Epithelial cell of prostate (primary cell): ENCODE measurements at regions not wholly inside any gene's neighbourhood (a gene's known extent, or its start where the extent isn't known, plus 50 kb on each side); places are given as distances from the start of the nearest gene placed in this dataset.

Experiments
- DNase-seq: peaks from one replicate; pipeline ENCODE4 v3.0.0-alpha.2; 2011; ENCODE audit warnings: low read depth, low spot score
- H3K27ac ChIP-seq: fragments of 450-650 bp; 2 replicates; pipeline ENCODE4 v1.5.1; 2017; ENCODE audit warnings: mild to moderate bottlenecking

DNA sequence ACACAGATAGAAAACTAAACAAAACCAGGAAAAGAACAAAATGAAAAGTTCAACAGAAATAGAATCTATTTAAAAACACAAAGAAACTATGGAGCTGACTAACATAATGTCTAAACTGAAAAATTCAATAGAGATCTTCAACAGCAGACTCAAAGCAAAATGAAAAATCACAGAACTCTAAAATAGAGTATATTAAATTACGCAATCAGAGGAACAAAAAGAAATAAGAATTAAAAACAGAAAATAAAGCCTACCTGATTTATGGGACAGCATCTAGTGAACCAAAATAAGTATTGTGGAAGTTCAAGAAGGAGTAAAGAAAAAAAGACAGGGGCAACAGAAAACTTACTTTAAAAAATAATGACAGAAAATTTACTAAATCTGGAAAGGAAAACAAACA lies 152.1 kb upstream of the GALNT5 start:
- H3K27ac ChIP-seq, result no peak overlapping the region
- no peak for DNase-seq

DNA sequence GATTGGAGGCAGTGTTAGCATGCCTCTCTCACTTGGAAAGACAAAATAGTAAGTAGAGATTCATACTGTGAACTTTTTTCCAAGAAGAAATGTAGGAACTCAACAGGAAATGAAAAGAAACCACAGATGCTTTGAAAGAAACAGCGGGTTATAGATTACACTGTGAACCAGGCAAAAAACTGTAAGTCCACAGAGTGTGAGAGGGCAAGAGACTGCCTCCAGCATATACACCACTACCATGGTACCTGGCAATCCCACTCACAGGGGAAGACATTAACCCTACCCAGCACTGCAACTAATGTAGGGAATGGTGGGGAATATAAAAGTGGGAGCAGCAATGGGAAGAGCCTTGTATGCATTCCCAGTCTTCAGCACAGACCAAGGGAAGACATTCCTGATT lies 150.6 kb upstream of the GALNT5 start:
- no peak for DNase-seq
- no peak overlapping the region for H3K27ac ChIP-seq

DNA sequence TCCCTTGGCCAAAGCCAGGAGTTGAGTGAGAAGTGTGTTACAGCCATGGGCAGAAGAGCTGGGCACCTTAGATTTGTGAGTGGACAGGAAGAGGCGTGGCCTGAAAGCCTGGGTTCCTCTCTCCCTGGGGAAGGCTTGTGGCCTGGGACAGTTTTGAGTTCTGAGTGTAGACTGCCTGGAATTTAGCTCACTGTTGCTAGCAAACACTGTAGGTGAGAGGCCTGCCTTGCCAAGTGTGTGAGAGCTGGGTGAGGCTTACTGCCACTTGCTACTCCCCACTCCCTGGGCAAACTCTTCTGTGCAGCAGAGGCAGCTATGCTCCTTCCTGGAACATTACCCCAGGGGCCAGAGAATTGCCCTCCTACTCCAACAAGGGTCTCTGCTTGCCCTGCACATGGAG lies 150.0 kb upstream of the GALNT5 start:
- DNase-seq, result no peak
- no peak overlapping the region for H3K27ac ChIP-seq

DNA sequence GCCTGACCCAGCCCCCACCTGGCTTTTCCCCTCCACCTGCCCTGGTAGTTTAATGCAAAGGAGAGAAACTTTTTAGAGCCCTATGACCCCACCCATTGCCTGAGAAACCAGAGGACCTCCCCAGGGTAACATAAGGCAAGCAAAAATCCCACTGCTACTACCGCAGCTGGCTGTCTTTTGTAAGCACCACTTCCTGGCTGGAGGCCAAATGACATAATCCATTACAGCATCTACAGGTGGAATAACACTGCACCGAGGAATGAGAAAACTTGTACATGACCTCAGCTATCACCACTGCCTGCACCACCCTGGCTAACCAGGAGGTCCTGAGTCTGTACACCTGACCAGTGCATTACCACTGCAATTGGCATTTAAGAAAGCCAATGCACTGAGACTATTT lies 149.6 kb upstream of the GALNT5 start:
- no peak overlapping the region for H3K27ac ChIP-seq
- peak; percentile 8 for DNase-seq

DNA sequence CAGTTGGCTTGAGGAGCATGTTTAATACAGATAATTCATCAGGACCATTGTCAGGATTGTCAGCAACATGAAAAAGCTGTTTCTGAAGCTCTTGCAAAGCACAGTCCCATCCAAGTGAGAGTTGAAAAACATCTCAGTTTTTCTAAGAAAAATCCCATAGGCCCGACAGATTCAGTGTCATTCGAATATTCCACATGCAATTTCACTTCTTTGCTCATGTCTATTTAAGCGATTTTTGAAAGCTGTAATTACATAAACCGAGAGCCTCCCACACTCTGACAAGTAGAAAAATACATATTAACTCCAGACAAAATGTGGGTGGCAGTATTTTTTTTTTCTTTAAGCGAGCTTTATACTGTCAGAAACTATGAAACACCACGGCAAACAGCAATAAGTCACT lies 134.7 kb upstream of the GALNT5 start:
- no peak overlapping the region for H3K27ac ChIP-seq
- DNase-seq, result no peak

DNA sequence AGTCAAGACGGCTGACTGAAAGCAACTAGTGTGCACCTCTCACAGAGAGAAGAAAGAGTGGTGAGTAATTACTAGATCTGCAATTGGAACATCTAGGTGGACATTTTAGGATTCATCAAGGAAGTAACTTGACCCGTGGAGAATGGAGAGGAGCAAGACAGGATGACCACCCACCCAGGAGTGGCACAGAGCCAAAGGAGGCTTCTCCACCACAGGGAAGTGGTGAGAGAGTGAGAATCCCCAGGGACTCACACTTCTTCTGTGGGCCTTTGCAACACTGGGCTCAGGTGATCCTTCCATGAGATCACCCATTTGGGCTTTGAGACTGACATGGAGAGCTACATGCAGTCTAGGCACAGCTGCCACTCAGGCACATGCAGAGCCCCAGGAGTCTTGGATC lies 132.8 kb upstream of the GALNT5 start:
- H3K27ac ChIP-seq, result no peak overlapping the region
- DNase-seq, result no peak

DNA sequence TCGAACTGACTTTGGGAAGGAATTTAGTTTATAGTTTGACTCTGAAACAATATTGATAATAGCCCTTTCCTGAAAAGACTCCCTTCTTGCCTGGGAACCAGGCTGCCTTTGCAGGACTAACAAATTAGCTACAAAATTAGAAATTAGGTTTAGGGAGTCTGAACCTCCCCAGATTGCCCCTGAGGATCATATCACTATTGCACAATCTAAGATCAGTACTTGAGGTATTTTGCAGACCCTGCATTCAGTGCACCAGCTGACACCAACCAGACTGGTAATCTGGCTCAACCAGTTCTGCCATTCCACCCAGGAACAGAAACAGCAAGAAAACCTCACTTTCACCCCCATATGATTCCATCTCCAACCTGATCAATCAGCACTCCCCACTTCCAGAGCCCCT lies 131.8 kb upstream of the GALNT5 start:
- DNase-seq, result no peak
- no peak overlapping the region for H3K27ac ChIP-seq

DNA sequence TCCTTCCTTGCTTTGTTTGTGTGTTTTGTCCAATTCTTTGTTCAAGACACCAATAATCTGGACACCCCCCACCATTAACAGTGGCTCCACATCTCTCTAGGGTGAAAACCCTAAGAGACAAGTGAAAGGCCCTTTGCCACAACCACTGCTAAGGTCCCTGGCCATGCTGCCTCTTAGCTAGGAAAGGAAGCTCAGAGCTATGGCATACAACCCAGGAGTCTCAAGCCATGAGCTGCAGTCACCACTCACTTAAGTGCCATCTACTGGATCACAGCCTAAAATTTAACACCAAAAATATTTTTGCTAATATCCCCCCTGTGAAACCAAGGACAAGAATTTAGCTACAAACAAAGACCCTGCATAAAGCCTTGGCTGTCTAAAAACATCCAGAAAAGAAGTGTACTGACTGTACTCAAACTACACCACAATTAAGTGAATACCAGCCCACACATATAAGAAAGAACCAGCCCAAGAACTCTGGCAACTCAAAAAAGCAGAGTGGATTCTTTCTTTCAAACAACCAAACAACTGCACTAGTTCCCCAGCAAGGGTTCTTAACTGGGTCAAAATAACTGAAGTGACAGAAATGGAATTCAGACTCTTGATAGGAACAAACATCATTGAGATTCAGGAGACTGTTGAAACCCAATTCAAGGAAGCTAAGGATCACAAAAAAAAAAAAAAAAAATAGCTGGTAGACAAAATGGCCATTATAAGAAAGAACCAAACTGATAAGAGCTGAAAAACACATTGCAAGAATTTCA lies 130.1 kb upstream of the GALNT5 start:
- H3K27ac ChIP-seq, result no peak overlapping the region
- DNase-seq, result no peak

DNA sequence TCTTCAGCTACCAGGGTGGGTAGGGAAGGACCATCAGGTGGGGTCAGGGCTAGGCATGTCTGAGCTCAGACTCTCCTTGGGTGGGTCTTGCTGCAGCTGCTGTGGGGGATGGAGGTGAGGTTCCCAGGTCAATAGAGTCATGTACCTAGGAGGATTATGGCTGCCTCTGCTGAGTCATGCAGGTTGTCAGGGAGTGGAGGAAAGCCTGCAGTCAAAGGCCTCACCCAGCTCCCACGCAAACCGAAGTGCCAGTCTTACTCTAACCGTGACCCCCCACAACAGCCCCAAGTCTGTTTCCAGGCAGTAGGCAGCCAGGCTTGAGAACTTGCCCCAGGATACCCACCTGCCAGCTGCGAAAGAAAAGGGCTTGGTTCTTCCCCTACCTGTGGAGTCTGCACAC lies 113.6 kb upstream of the GALNT5 start:
- no peak overlapping the region for H3K27ac ChIP-seq
- DNase-seq, result no peak

DNA sequence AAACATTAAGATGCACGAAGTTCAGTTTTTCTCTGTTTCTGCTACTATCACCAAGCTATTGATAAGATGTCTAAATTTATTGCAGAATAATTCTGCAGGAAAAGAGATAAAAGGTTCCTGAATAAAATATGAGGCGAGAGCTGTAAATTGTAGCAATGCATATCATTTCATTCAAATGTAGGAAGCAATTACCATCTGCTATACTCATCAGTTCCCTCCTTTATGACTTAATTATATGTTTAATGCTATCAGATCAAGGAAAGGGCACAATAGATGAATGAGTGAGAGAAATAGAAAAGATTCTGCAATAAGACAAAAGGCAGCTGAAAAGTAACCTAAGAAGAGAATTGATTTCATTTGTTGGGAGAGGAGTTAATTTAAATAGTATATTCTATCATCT lies 108.2 kb upstream of the GALNT5 start:
- H3K27ac ChIP-seq, result no peak overlapping the region
- no peak for DNase-seq

DNA sequence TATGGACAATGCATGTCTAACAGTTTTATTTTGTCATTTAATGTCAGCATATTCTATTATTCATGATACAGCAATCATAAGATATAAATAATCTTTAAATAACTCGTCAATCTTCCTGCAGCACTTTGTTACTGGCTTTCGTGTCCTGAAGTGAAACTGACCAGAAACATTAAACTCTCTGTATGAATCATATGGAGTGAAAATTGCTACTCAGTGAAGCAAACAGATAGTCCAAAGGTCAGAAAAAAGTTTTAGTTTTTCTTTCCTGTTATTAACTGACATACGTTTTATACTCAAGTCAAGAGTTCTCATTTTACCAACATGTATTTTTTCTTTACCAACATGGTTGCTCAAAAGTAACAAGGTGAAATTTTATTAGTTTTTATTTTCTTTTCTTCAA lies 106.8 kb upstream of the GALNT5 start:
- H3K27ac ChIP-seq, result no peak overlapping the region
- DNase-seq, result no peak

DNA sequence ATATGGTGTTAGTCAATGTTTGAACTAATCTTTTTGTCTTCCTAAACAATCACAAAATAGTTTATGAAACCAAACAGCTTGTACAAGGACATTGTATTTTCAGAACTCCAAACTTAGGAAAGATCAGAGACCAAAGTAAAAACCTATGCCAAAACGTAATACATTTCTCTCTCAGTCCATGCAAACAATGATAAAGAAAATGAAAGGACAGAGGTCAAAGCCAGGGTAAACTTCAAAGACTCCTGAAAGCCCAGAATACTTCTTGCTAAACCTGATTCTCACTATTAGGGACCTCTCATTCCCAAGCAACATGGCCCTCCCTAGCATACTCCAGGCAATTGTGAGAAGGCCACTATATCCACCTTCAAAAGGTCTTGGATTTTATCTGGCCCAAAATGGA lies 105.1 kb upstream of the GALNT5 start:
- DNase-seq, result no peak

DNA sequence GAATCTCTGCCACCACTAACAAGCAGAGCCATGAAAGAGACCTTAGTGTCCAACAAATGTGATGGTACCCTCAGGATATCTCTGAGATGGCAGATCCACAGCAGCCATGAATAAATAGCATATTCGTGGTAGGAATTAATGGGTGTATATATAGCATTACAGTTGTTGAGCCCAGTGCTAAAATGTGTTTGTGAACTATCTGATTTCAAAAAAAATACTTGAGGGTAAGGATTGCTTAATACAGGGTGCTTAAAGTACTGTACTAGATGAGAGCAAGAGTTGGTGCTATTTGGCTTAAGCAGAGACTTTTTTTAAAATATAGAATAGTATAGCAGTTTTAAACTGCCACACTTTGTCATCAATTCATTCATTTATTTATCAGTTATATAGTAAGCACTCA lies 101.5 kb upstream of the GALNT5 start:
- H3K27ac ChIP-seq, result no peak overlapping the region
- no peak for DNase-seq

More for the DNA sequence above, 105.1 kb upstream of the GALNT5 start:
- H3K27ac ChIP-seq, result no peak overlapping the region

DNA sequence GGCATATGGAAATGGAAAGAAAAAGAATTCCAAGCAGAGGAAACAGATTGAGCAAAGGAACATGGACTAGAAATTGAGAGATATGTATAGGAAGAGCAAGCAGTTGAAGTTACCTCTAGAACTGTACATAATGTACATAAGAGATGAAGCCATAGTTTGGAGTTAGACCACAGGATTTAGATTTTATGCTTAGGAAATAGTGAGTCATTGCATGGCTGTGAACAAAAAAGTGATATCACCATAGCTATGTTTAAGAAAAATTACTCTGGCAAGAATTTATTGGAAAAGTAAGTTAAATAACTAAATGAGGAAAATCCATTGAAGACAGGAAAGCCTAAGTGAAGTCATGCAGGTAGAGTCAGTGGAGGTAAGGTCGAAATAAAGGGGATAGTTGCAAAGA lies 99.4 kb upstream of the GALNT5 start:
- no peak for DNase-seq
- H3K27ac ChIP-seq, result no peak overlapping the region

DNA sequence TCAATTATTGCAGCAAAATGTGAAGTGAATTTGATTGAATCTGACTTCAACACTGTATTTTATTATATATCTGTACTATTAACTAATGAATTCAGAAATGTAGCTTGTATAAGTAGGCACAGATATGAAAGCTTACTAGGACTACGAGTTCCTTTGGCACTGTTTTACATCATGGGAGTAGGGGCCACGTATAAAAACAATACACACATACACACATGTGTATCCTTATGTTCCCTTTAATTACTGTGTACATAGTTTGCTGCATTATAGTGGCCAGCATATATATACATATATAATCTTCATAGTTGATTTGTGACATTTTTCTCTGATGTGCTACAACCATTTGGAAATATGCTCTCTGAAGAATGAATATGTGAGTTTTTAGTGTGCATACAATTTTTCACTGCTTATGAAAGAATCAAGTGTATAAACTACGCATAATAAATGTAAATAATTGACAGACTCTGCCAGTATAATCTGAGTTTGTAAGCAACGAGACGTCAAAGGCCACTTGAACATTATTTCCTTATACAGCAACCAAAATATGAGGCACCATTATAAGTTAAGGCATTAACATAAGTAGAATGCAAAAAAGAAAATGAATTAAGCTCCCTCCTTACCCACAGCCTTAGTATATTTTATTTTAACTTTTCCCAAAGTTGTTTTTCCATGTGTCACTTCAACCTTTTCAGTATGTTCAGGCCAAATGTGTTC lies 98.1 kb upstream of the GALNT5 start:
- H3K27ac ChIP-seq, result no peak overlapping the region
- no peak for DNase-seq

DNA sequence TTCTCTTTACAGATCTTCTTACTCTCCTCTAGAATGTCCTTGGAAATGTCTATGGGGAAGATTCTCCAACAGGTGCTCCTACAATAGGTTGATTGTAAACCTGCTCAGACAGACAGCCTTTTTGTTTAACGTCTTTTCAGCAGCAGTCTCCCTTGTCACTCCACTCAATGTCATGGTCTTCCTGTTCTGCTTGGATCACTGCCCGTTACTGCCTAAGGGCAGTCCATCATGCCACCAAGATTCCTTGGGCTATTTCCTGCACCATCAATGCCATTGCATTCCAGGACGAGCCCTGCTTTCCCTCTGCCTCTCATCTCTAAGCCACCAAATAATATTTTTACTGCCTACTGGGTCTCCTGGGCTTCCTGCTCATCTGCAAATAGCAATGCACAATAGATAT lies 97.4 kb upstream of the GALNT5 start:
- no peak for DNase-seq
- H3K27ac ChIP-seq, result no peak overlapping the region

DNA sequence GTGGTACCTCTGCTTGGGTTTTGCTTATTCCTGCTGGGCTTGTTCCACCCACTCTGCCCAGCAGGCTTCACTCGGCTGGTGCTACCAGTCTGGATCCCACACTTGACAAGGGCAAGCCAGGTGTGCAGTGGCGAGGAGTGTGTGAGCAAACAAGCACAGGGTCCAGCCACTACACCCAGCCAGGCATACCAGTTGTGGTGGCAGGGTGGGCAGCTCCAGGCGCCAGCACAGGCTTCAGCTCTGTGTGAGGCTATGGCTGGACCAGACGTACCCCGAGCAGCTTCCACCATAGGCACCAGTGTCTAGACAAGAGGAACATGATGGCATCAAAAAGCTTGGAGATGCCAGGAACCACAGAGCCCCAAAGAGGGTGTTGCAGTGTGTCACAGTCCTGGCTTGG lies 93.1 kb upstream of the GALNT5 start:
- H3K27ac ChIP-seq, result no peak overlapping the region
- DNase-seq, result no peak

DNA sequence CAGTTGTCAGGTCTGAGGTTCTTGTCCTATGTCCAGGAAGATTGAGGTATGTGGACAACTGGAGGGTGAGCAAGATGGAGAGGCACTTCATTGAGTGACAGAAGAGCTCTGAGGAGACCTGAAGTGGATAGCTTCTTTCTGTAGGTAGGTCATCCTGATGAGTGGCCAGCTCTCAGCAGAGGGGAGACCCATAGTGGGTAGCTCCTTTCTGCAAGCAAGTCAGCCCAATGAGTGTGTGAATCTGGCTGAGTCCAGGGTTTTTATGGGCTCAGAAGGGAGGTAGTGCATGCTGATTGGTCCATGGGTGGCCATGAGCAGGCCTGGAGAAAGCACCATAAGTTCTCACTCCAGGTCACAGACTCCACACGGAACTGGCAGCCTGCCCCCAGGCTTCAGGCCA lies 92.6 kb upstream of the GALNT5 start:
- no peak overlapping the region for H3K27ac ChIP-seq
- no peak for DNase-seq

DNA sequence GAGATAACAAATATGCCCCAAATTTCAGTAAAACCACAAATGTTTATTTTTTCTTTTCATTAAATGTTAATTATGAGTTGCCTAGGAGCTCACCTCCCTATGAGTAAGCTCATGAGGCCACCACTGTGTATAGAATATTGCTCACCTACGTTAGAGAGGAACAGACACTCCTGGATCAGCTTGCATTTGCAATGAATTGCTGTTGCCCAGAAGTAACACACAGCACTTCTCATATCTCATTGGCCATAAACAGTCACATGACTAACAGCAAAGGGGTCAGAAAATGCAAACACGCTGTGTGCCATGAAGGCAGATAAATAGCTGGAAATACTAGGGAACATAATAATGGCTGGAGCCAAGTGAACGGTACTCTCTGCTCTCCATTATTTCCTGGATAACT lies 89.0 kb upstream of the GALNT5 start:
- no peak for DNase-seq
- H3K27ac ChIP-seq, result no peak overlapping the region

DNA sequence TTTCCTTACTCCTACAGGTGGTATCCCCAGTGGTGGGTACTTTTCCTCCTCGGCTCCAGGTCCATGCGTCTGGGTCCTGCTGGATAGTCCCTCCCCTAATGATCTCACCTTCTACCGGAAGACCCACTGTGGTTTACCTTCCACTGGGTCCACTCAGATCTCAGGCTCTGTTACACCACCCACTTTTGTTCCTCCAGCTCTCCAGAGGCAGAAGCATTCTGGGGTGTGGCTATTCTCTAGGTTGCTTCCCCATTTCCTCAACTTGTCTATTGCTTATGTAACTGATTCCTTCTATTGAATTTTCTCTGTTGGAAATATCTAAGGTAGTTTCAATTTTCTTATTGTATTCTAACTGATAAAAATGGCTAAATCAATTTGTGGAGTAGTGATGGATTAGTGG lies 87.6 kb upstream of the GALNT5 start:
- DNase-seq, result no peak
- H3K27ac ChIP-seq, result no peak overlapping the region

DNA sequence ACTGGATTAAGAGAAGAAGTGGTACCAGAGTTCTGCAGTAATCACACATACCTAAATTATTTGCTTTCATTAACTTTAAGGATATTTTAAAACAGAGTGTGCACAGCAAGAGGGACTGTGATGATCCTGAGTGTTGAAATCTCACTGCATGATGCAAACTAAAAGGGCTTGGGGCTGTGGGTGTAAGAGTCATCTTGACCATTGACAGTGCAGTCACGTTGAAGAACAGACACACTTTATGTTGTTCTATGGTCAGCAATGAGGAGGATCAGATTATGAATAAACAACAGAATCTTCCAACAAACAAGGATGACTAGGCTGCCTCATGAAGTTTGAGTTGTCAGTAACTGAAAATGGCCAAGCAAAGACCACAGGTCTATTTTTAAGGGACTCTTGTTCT lies 87.2 kb upstream of the GALNT5 start:
- H3K27ac ChIP-seq, result no peak overlapping the region
- no peak for DNase-seq

DNA sequence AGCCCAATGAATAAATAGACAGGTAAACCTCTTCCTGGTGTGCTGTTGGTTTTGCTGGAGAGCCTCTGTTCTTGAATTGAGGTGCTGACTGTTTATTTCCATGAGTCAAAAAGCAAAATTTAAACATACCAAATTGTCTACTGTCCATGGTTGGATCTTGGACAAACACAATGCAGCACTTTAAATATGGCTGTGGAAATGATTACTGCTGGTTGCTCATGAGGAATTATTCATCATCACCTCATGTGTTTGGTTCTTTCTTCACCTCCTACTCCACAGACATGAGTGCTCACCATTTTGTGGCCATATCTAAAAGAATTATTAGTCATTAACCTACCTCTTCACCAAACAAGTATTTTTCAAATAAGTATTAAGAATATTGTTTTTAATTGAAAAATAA lies 85.3 kb upstream of the GALNT5 start:
- DNase-seq, result peak; percentile 50

More for the DNA sequence above, 85.3 kb upstream of the GALNT5 start:
- H3K27ac ChIP-seq, result peak overlapping the region; percentile 53
